Choroid plexus epithelial cell (primary cell): ENCODE measurements at regions not wholly inside any gene's neighbourhood (a gene's known extent, or its start where the extent isn't known, plus 50 kb on each side); places are given as distances from the start of the nearest gene placed in this dataset.
A peak's percentile ranks its signal among the peaks of the same experiment; 100 is the strongest.
"Not testable (repeated sequence)": the region's sequence is repeated elsewhere in the genome, so short reads cannot be mapped to it uniquely, and the experiment has no call there.

Source experiments
- DNase-seq: peaks from one replicate; pipeline ENCODE4 v3.0.0-alpha.2; 2010; ENCODE audit warnings: low read depth
- H3K4me3 ChIP-seq: 2 replicates; pipeline ENCODE4 v1.5.1; 2011; ENCODE audit warnings: low read depth, mild to moderate bottlenecking, control low read depth, low read length, moderate library complexity
- CTCF ChIP-seq: conservative IDR thresholded peaks from 2 replicates; pipeline ENCODE4 v1.5.1; 2011; ENCODE audit warnings: low read depth, mild to moderate bottlenecking, control low read depth, inconsistent platforms, low read length, moderate library complexity

- no peak for TF ChIP-seq CTCF
- H3K4me3 ChIP-seq: no peak overlapping the region
- DNase-seq: peak; percentile 47
These were observed 76.1 kb downstream of the C9orf50 start for GRCh38 chr9:129544761-129545160.

GRCh38 chr9:129542741-129543140 is 78.2 kb downstream of the C9orf50 start:
- H3K4me3 ChIP-seq: no peak overlapping the region
- no peak for TF ChIP-seq CTCF
- no peak for DNase-seq

DNA sequence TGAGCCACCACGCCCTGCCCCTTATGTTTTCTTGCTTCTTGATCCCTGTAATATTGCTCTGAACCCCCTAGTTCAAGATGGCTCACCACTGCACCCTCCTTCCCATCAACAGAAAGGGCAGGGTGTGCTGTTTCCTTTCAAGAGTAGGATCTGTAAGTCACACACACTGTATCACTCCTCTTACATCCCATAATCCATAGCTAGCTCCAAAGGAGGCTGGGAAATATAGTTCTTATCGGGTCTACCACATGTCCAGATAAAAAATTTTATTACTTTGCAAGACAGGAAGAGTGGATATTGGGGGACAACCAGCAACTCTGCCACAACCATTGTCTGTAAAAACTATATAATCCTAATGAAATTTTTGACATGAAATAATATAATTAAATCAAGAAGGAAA is 79.6 kb downstream of the C9orf50 start:
- no peak overlapping the region for H3K4me3 ChIP-seq
- no peak for TF ChIP-seq CTCF
- no peak for DNase-seq

- no peak for TF ChIP-seq CTCF
- H3K4me3 ChIP-seq: no peak overlapping the region
- DNase-seq: no peak
These were observed 81.5 kb downstream of the C9orf50 start for GRCh38 chr9:129539446-129539845.

GRCh38 chr9:129531860-129532402 is 89.0 kb downstream of the C9orf50 start:
- H3K4me3 ChIP-seq, DNase-seq: not testable (repeated sequence)

DNA sequence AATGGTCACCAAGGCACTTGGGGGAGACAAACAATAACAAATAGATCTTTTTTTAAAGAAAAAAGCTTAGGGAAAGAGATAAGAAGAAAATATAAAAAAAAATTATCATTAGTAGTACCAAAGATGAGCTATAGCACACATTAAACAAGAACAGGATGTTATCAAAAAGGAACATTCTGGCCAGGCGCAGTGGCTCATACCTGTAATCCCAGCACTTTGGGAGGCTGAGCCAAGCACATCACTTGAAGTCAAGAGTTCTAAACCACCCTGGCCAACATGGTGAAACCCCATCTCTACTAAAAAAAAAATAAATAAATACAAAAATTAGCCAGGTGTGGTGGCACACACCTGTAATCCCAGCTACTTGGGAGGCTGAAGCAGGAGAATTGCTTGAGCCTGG is 92.9 kb downstream of the C9orf50 start:
- not testable (repeated sequence) for H3K4me3 ChIP-seq, DNase-seq

- no peak for TF ChIP-seq CTCF
- no peak overlapping the region for H3K4me3 ChIP-seq
- DNase-seq: no peak
These were observed 95.2 kb downstream of the C9orf50 start for GRCh38 chr9:129525656-129526196.

DNA sequence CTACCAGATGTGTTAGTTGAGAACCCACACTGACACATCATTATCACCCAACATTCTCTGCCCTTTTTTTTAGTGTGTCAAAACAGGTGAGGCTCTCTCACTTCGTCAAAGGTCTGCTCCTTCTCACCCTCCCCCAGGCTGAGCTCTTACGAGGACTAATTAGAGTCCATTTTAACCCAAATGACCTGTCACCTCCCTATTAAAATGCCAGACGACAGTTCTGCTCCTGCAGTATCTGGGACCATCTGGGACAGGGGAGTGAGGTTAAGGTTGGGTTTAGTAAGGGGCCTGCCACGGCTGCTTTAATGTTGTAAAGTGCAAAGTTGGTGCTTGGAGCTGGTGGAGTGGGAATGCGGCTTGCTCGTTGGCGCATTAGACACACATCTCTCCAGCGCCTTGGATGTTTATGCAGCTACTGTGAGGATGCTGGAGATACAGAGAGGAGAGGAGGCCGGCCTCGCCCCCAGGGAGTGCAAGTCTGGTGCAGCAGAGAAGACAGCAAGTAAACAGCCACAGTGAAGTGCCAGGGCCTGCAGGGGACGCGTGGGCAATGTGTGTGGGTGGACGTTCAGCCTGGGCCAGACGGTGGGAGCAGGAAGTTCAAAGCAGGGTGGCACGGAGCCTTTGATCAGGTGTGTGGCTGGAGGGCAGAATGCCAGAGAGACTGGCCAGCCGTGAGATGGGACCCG is 96.2 kb downstream of the C9orf50 start:
- TF ChIP-seq CTCF: no peak
- no peak overlapping the region for H3K4me3 ChIP-seq
- no peak for DNase-seq
